ENCODE measurements at regions not wholly inside any gene's neighbourhood (a gene's known extent, or its start where the extent isn't known, plus 50 kb on each side); places are given as distances from the start of the nearest gene placed in this dataset.

DNA sequence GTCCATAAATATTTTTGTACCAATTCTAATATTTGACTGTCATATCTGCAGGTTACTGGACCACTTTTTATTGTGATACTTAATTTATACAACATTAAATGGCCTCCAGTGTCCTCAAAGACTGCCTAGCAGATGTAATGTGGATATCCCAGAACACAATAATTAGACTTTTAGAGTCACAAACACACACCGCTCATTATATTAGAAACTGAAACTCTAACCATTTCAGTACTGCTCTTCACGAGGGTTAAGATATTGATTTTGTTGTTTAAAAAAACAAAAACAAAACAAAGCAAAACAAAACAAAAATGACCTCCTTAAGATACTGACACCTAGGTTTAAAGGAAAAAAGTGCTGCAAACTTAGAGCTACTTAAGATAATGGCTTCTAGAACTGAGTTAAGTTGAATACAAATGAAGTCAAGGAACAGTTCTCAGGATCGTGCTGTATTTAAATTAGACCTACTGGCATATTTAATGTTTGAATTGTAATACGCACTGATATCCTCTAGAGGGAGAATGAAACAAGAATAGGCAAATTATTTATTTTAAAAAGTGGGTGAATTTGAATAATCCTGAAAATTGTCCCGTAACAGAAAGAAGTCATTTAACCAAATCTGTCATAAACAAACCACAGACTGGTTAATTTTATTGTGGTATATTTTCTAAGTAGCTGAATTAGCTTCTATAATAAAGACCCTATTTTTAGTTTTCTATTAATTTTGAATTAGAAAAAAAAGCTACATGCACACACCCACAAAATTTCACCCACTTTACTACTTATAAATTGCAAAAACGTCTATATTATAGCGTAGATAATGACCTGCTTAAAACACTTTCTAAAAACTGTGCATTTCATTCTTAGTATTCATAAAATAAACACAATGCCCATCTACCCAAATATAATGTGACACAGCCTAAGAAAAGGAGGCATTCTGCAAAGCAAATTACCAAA, 395.2 kb upstream of the DCN start:
- peak; percentile 39 for DNase-seq (ENCODE audit: low spot score)
- H3K36me3 ChIP-seq (ENCODE audit: insufficient read depth, low read length, poor library complexity, severe bottlenecking): no peaks in the 10 kb centered on the region
- no peak overlapping the region for H3K27ac ChIP-seq (ENCODE audit: low read depth, low read length, poor library complexity, severe bottlenecking)
- no peaks in the 10 kb centered on the region for H3K9me3 ChIP-seq (ENCODE audit: low read depth, low read length, poor library complexity, severe bottlenecking)
- intact Hi-C loops (cut with micrococcal nuclease; ENCODE audit: unreplicated experiment): loop anchor here (2.0 to 10.0 kb wide), 4 partner anchors 196 to 994 kb away; partner anchors contain the start of gene BTG1
- H3K27me3 ChIP-seq (replicated peaks; ENCODE audit: insufficient read depth, low read depth, low read length, poor library complexity): peaks cover 18% of the 10 kb centered on the region
- POLR2A ChIA-PET (ENCODE audit: low non-redundant PET): no interaction called here
- BruUV-seq (replicated peaks): no TSS peak
- H3K4me1 ChIP-seq (ENCODE audit: insufficient read depth, low read length, poor library complexity, severe bottlenecking): peaks cover 28% of the 10 kb centered on the region
- H3K4me3 ChIP-seq (ENCODE audit: low read depth, low read length, poor library complexity, severe bottlenecking): no peak overlapping the region
- TF ChIP-seq EZH2 (IDR thresholded peaks at IDR 0.05; ENCODE audit: borderline replicate concordance, low read depth, low read length, poor library complexity, severe bottlenecking): no peak
- TF ChIP-seq, protein P1, sequence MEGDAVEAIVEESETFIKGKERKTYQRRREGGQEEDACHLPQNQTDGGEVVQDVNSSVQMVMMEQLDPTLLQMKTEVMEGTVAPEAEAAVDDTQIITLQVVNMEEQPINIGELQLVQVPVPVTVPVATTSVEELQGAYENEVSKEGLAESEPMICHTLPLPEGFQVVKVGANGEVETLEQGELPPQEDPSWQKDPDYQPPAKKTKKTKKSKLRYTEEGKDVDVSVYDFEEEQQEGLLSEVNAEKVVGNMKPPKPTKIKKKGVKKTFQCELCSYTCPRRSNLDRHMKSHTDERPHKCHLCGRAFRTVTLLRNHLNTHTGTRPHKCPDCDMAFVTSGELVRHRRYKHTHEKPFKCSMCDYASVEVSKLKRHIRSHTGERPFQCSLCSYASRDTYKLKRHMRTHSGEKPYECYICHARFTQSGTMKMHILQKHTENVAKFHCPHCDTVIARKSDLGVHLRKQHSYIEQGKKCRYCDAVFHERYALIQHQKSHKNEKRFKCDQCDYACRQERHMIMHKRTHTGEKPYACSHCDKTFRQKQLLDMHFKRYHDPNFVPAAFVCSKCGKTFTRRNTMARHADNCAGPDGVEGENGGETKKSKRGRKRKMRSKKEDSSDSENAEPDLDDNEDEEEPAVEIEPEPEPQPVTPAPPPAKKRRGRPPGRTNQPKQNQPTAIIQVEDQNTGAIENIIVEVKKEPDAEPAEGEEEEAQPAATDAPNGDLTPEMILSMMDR (conservative IDR thresholded peaks at IDR 0.05; ENCODE audit: low read depth, low read length): peak; percentile 68
- CTCF ChIA-PET: interaction anchor here (0.6 kb wide), 1 partner anchor 19 kb away, joined by 3 read pairs; no protein-coding TSS in a partner anchor

DNA sequence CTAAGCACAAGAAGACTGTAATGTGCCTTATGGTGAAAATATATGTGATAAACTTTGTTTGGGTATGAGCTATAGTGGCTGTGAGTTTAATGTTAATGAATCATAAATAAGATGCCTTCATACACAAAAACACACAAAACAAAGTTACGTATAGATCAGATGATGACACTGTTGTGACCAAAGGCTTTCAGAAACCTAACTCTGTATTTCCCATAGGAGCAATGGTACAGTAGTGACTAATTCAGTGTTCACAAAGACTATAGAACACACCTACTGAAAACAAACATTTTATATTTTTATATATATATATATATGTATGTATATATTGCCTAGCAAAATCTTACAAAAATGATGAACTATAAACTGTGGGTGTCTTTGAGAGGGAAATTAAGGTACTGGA, 393.8 kb upstream of the DCN start:
- Histone ChIP-seq H3K36me3 (ENCODE audit: insufficient read depth, low read length, poor library complexity, severe bottlenecking) (no peaks in the 10 kb centered on the region), H3K9me3 (ENCODE audit: low read depth, low read length, poor library complexity, severe bottlenecking) (no peaks in the 10 kb centered on the region), H3K27me3 (replicated peaks; ENCODE audit: insufficient read depth, low read depth, low read length, poor library complexity) (peaks cover 23% of the 10 kb centered on the region), H3K4me1 (ENCODE audit: insufficient read depth, low read length, poor library complexity, severe bottlenecking) (peaks cover 28% of the 10 kb centered on the region), H3K27ac (ENCODE audit: low read depth, low read length, poor library complexity, severe bottlenecking) (no peak overlapping the region), H3K4me3 (ENCODE audit: low read depth, low read length, poor library complexity, severe bottlenecking) (no peak overlapping the region)
- TF ChIP-seq EZH2 (IDR thresholded peaks at IDR 0.05; ENCODE audit: borderline replicate concordance, low read depth, low read length, poor library complexity, severe bottlenecking): no peak
- TF ChIP-seq, protein P1 (conservative IDR thresholded peaks at IDR 0.05; ENCODE audit: low read depth, low read length): no peak
- no peak for DNase-seq (ENCODE audit: low spot score)
- intact Hi-C loops (cut with micrococcal nuclease; ENCODE audit: unreplicated experiment): loop anchor here (2.0 to 10.0 kb wide), 4 partner anchors 194 to 996 kb away; partner anchors contain the start of gene BTG1
- ChIA-PET CTCF (no interaction called here), POLR2A (ENCODE audit: low non-redundant PET) (no interaction called here)
- no TSS peak for BruUV-seq (replicated peaks)

DNA sequence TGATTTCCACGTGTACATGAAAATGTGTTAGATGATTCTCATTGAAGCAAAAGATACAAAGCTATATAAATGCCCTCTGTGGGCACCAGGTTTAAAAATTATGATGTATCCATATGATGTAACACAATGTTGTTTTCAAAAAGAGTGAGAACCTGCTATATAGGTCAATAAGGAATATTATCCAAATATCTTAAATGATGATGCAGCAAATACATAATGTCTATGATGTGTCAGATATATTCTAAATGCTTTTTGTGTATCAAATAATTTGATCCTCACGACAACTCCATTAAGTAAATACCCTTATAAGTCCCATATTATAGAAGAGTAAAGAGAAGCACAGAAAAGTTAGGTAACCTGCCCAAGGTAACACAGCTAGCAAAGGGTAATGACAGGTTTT, 393.0 kb upstream of the DCN start:
- H3K27ac ChIP-seq (ENCODE audit: low read depth, low read length, poor library complexity, severe bottlenecking): no peak overlapping the region
- no peak for DNase-seq (ENCODE audit: low spot score)
- no peaks in the 10 kb centered on the region for H3K9me3 ChIP-seq (ENCODE audit: low read depth, low read length, poor library complexity, severe bottlenecking)
- peaks cover 27% of the 10 kb centered on the region for H3K4me1 ChIP-seq (ENCODE audit: insufficient read depth, low read length, poor library complexity, severe bottlenecking)
- intact Hi-C loops (cut with micrococcal nuclease; ENCODE audit: unreplicated experiment): loop anchor here (2.0 to 10.0 kb wide), 4 partner anchors 193 to 997 kb away; partner anchors contain the start of gene BTG1
- ChIA-PET CTCF (no interaction called here), POLR2A (ENCODE audit: low non-redundant PET) (no interaction called here)
- no TSS peak for BruUV-seq (replicated peaks)
- no peaks in the 10 kb centered on the region for H3K36me3 ChIP-seq (ENCODE audit: insufficient read depth, low read length, poor library complexity, severe bottlenecking)
- no peak for TF ChIP-seq EZH2 (IDR thresholded peaks at IDR 0.05; ENCODE audit: borderline replicate concordance, low read depth, low read length, poor library complexity, severe bottlenecking)
- TF ChIP-seq, protein P1 (conservative IDR thresholded peaks at IDR 0.05; ENCODE audit: low read depth, low read length): no peak
- H3K4me3 ChIP-seq (ENCODE audit: low read depth, low read length, poor library complexity, severe bottlenecking): no peak overlapping the region
- H3K27me3 ChIP-seq (replicated peaks; ENCODE audit: insufficient read depth, low read depth, low read length, poor library complexity): peaks cover 23% of the 10 kb centered on the region

All from A673 (cell line).